K562 (cell line): ENCODE measurements at regions not wholly inside any gene's neighbourhood (a gene's known extent, or its start where the extent isn't known, plus 50 kb on each side); places are given as distances from the start of the nearest gene placed in this dataset.

Experiments
- ATAC-seq: fragments of 200-7000 bp; cut with Tn5 transposase; 3 replicates; pipeline ENCODE4 v1.9.1; 2020; ENCODE audit warnings: moderate library complexity
- BruUV-seq: library from RNA; stranded (reverse); fragments of 400-500 nt; replicated peaks from 2 replicates; lab custom pipeline; 2021; lab: Mats Ljungman, UMichigan
- CTCF ChIA-PET: fragments of 300-600 bp; formaldehyde crosslinking; extraction: SDS; loops from one replicate; lab custom pipeline; 2021; ENCODE audit warnings: low intra/inter-chr PET ratio; lab: Yijun Ruan, JAX
- POLR2A ChIA-PET: fragments of 300-600, 350-650 bp; sonication (Branson Sonifier 250); formaldehyde crosslinking; extraction: SDS; loops from one replicate; lab custom pipeline; 2021; ENCODE audit warnings: antibody characterized with exemption, inconsistent platforms; lab: Yijun Ruan, JAX
- DNase-seq, 4 experiments: peaks; one replicate each; pipeline versions ENCODE4 v3.0.0 to v3.0.0-alpha.2; 2011 to 2018; ENCODE audit warnings: low spot score in 3 of 4, mixed read lengths in 3 of 4; ENCODE audit errors: extremely low read depth in 1 of 4
- FAIRE-seq: peaks from 2 replicates; lab custom pipeline; 2011; peaks lifted over from hg19 to GRCh38; lab: Jason Lieb, UNC
- H2AFZ ChIP-seq: 2 replicates; pipeline ENCODE4 v1.6.0; 2011; ENCODE audit warnings: low read depth, low read length, control low read depth, inconsistent platforms
- H3K27ac ChIP-seq: fragments of 200-600 bp; 3 replicates; pipeline ENCODE4 v1.8.0; 2011; ENCODE audit warnings: low read depth, mild to moderate bottlenecking, control low read depth, inconsistent platforms, low read length, moderate library complexity, mixed read lengths; ENCODE audit errors: extremely low read depth
- H3K27me3 ChIP-seq, 2 experiments: fragments of 300-600 bp in 1 of 2; 2 replicates in 1 of 2; 3 replicates in 1 of 2; pipeline versions ENCODE4 v1.6.0 to v1.8.0; 2011; ENCODE audit warnings: inconsistent platforms in 2 of 2, low read length in 2 of 2, mild to moderate bottlenecking in 1 of 2, mixed read lengths in 1 of 2, moderate library complexity in 1 of 2; ENCODE audit not compliant: control insufficient read depth in 2 of 2, insufficient read depth in 2 of 2
- H3K36me3 ChIP-seq: fragments of 300-600 bp; 3 replicates; pipeline ENCODE4 v1.8.0; 2011; ENCODE audit warnings: mild to moderate bottlenecking, low read length, inconsistent platforms; ENCODE audit not compliant: control insufficient read depth, insufficient read depth
- H3K4me1 ChIP-seq, 2 experiments: fragments of 200-600 bp in 1 of 2; replicated peaks in 1 of 2; 2 replicates in 1 of 2; 3 replicates in 1 of 2; pipeline versions ENCODE4 v1.5.1 to v1.8.0; 2011; ENCODE audit warnings: inconsistent platforms in 2 of 2, low read length in 2 of 2, mild to moderate bottlenecking in 1 of 2, mixed read lengths in 1 of 2, moderate library complexity in 1 of 2; ENCODE audit not compliant: control insufficient read depth in 2 of 2, insufficient read depth in 2 of 2
- H3K4me2 ChIP-seq: 2 replicates; pipeline ENCODE4 v1.6.1; 2011; ENCODE audit warnings: low read length, control low read depth, inconsistent platforms, mixed read lengths; ENCODE audit not compliant: insufficient read depth
- H3K4me3 ChIP-seq: fragments of 200-600 bp; sonication (generic), shearing (Covaris generic); 2 replicates; pipeline ENCODE4 v1.5.1; 2016; ENCODE audit warnings: control low read depth, inconsistent platforms
- H3K79me2 ChIP-seq: fragments of 200-600 bp; 3 replicates; pipeline ENCODE4 v1.8.0; 2011; ENCODE audit warnings: low read length, inconsistent platforms; ENCODE audit not compliant: control insufficient read depth, insufficient read depth
- H3K9ac ChIP-seq, 2 experiments: 2 replicates each; pipeline versions ENCODE4 v1.6.0 to v1.6.1; 2011; ENCODE audit warnings: low read depth in 2 of 2, low read length in 2 of 2, control low read depth in 1 of 2, inconsistent platforms in 1 of 2, mild to moderate bottlenecking in 1 of 2, mixed read lengths in 1 of 2; ENCODE audit not compliant: insufficient read depth in 1 of 2
- H3K9me1 ChIP-seq: one replicate; pipeline ENCODE4 v1.6.0; 2011; ENCODE audit warnings: inconsistent platforms, mild to moderate bottlenecking, low read length, moderate library complexity; ENCODE audit not compliant: control insufficient read depth, insufficient read depth
- H3K9me3 ChIP-seq: replicated peaks from 2 replicates; pipeline ENCODE4 v1.5.1; 2011; ENCODE audit warnings: low read depth, low read length, inconsistent platforms; ENCODE audit not compliant: control insufficient read depth, insufficient read depth
- H4K20me1 ChIP-seq: replicated peaks from 2 replicates; pipeline ENCODE4 v1.6.1; 2011; ENCODE audit warnings: low read length, inconsistent platforms, mixed read lengths; ENCODE audit not compliant: control insufficient read depth, insufficient read depth
- BRCA1 ChIP-seq, 2 experiments: fragments of 450-650 bp in 1 of 2; sonication (generic) in 1 of 2; formaldehyde crosslinking in 1 of 2; IDR thresholded peaks; 2 replicates each; pipeline versions ENCODE4 v1.5.0 to v1.6.1; 2017 to 2020; ENCODE audit warnings: mild to moderate bottlenecking in 1 of 2, missing genetic modification reagents in 1 of 2
- BRD9 ChIP-seq: fragments of 450-650 bp; IDR thresholded peaks from 2 replicates; pipeline ENCODE4 v1.6.1; 2018; ENCODE audit warnings: low read depth; ENCODE audit not compliant: partially characterized antibody
- CAMTA2 ChIP-seq: fragments of 250-450 bp; sonication (Bioruptor Pico); conservative IDR thresholded peaks from 2 replicates; pipeline ENCODE4 v1.5.1; 2022
- E2F3 ChIP-seq: fragments of 250-450 bp; sonication (Bioruptor Pico); IDR thresholded peaks from 2 replicates; pipeline ENCODE4 v1.4.0; 2020; ENCODE audit warnings: mild to moderate bottlenecking
- FOXK1 ChIP-seq: sonication (generic); formaldehyde crosslinking; IDR thresholded peaks from 2 replicates; pipeline ENCODE4 v1.8.0; 2022; ENCODE audit warnings: missing genetic modification reagents, mild to moderate bottlenecking, borderline replicate concordance
- HSF4 ChIP-seq: fragments of 250-450 bp; sonication (Bioruptor Pico); IDR thresholded peaks from 2 replicates; pipeline ENCODE4 v2.1.2; 2022; ENCODE audit warnings: mild to moderate bottlenecking, moderate library complexity, borderline replicate concordance
- NCOR1 ChIP-seq: fragments of 450-650 bp; IDR thresholded peaks from 2 replicates; pipeline ENCODE4 v1.6.1; 2016; ENCODE audit warnings: mild to moderate bottlenecking, moderate library complexity
- PHF20 ChIP-seq: fragments of 450-650 bp; IDR thresholded peaks from 2 replicates; pipeline ENCODE4 v1.6.1; 2018; ENCODE audit not compliant: partially characterized antibody
- PRMT5 ChIP-seq: sonication (generic); formaldehyde crosslinking; IDR thresholded peaks from 2 replicates; pipeline ENCODE4 v1.5.0; 2020; ENCODE audit warnings: missing genetic modification reagents
- SMAD4 ChIP-seq: fragments of 250-450 bp; sonication (Bioruptor Pico); conservative IDR thresholded peaks from 2 replicates; pipeline ENCODE4 v1.8.0; 2021; ENCODE audit warnings: inconsistent platforms, mild to moderate bottlenecking, moderate library complexity
- ZNF639 ChIP-seq, 2 experiments: fragments of 200-800 bp in 1 of 2; sonication (Bioruptor generic) in 1 of 2; sonication (generic) in 1 of 2; formaldehyde crosslinking in 1 of 2; IDR thresholded peaks in 1 of 2; conservative IDR thresholded peaks in 1 of 2; 2 replicates each; pipeline versions ENCODE4 v1.5.0 to v1.6.1; 2016 to 2020; ENCODE audit warnings: missing compliant biosample characterization in 1 of 2, missing genetic modification characterization in 1 of 2, missing genetic modification reagents in 1 of 2
- ZNF780A ChIP-seq: fragments of 250-450 bp; sonication (Bioruptor Pico); IDR thresholded peaks from 2 replicates; pipeline ENCODE4 v1.5.0; 2021; ENCODE audit warnings: mild to moderate bottlenecking
- WGBS: fragments of 100-300 bp; shearing (Covaris generic); methylation state at CpG from one replicate; pipeline ENCODE4 v1.1.6; 2016; ENCODE audit warnings: low coverage, mixed read lengths; ENCODE audit not compliant: insufficient coverage; ENCODE audit errors: missing lambda C conversion rate; 5-methylcytosine and 5-hydroxymethylcytosine counted together
- in situ Hi-C: fragments of 300-500 bp; cut with MboI; formaldehyde crosslinking; loops from 4 replicates; pipeline ENCODE4 v1.15.0; 2018; ENCODE audit warnings: inconsistent platforms, mixed read lengths
- intact Hi-C: fragments of 100-400 bp; cut with micrococcal nuclease; formaldehyde crosslinking; loops from 2 replicates; pipeline ENCODE4 v1.14.2; 2022
- TF ChIP-seq, protein P1 (sequence below): fragments of 450-650 bp; IDR thresholded peaks from 2 replicates; pipeline ENCODE4 v1.6.1; 2018; ENCODE audit warnings: mild to moderate bottlenecking, low read depth; ENCODE audit not compliant: partially characterized antibody
- TF ChIP-seq, protein P2 (sequence below): fragments of 450-650 bp; IDR thresholded peaks from one replicate; pipeline ENCODE4 v1.6.1; 2018; ENCODE audit warnings: mild to moderate bottlenecking, moderate library complexity; ENCODE audit not compliant: partially characterized antibody
- TF ChIP-seq, protein P3 (sequence below): sonication (generic); formaldehyde crosslinking; IDR thresholded peaks from 2 replicates; pipeline ENCODE4 v1.8.1; 2023; ENCODE audit warnings: mild to moderate bottlenecking, missing genetic modification reagents

- no peak for FAIRE-seq
- no peaks in the 10 kb centered on the region for H3K36me3 ChIP-seq
- in situ Hi-C loops = no loop called here
- no peaks in the 10 kb centered on the region for H3K4me1 ChIP-seq
- TF ChIP-seq FOXK1 (CRISPR knock-in tag) = no peak
- no peak for TF ChIP-seq PRMT5
- TF ChIP-seq, protein P1, sequence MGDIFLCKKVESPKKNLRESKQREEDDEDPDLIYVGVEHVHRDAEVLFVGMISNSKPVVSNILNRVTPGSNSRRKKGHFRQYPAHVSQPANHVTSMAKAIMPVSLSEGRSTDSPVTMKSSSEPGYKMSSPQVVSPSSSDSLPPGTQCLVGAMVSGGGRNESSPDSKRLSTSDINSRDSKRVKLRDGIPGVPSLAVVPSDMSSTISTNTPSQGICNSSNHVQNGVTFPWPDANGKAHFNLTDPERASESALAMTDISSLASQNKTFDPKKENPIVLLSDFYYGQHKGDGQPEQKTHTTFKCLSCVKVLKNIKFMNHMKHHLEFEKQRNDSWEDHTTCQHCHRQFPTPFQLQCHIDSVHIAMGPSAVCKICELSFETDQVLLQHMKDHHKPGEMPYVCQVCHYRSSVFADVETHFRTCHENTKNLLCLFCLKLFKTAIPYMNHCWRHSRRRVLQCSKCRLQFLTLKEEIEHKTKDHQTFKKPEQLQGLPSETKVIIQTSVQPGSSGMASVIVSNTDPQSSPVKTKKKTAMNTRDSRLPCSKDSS = no peak
- TF ChIP-seq ZNF639 (CRISPR knock-in tag; conservative IDR thresholded peaks at IDR 0.05 in 1 of 2, IDR thresholded peaks at IDR 0.05 in 1 of 2) = no peak
- TF ChIP-seq HSF4 (CRISPR knock-in tag) = no peak
- no peak for TF ChIP-seq ZNF780A (CRISPR knock-in tag)
- TF ChIP-seq, protein P2, sequence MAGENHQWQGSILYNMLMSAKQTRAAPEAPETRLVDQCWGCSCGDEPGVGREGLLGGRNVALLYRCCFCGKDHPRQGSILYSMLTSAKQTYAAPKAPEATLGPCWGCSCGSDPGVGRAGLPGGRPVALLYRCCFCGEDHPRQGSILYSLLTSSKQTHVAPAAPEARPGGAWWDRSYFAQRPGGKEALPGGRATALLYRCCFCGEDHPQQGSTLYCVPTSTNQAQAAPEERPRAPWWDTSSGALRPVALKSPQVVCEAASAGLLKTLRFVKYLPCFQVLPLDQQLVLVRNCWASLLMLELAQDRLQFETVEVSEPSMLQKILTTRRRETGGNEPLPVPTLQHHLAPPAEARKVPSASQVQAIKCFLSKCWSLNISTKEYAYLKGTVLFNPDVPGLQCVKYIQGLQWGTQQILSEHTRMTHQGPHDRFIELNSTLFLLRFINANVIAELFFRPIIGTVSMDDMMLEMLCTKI = no peak
- TF ChIP-seq, protein P3, sequence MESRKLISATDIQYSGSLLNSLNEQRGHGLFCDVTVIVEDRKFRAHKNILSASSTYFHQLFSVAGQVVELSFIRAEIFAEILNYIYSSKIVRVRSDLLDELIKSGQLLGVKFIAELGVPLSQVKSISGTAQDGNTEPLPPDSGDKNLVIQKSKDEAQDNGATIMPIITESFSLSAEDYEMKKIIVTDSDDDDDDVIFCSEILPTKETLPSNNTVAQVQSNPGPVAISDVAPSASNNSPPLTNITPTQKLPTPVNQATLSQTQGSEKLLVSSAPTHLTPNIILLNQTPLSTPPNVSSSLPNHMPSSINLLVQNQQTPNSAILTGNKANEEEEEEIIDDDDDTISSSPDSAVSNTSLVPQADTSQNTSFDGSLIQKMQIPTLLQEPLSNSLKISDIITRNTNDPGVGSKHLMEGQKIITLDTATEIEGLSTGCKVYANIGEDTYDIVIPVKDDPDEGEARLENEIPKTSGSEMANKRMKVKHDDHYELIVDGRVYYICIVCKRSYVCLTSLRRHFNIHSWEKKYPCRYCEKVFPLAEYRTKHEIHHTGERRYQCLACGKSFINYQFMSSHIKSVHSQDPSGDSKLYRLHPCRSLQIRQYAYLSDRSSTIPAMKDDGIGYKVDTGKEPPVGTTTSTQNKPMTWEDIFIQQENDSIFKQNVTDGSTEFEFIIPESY (CRISPR knock-in tag) = no peak
- no peak for TF ChIP-seq BRCA1 (IDR thresholded peaks at IDR 0.05)
- no peak for TF ChIP-seq BRCA1 (CRISPR knock-in tag; IDR thresholded peaks at IDR 0.05)
- TF ChIP-seq SMAD4 (CRISPR knock-in tag) = no peak
- TF ChIP-seq CAMTA2 = no peak
- no peak for TF ChIP-seq BRD9
- TF ChIP-seq NCOR1 = no peak
- no peak for TF ChIP-seq E2F3 (CRISPR knock-in tag)
- TF ChIP-seq PHF20 = no peak
- TF ChIP-seq, all 486 proteins: peak for 0
- Histone ChIP-seq H2AFZ (no peak overlapping the region), H3K9me3 (no peaks in the 10 kb centered on the region), H3K79me2 (no peaks in the 10 kb centered on the region), H3K4me2 (no peak overlapping the region), H3K4me3 (no peak overlapping the region), H4K20me1 (no peaks in the 10 kb centered on the region), H3K27me3 (no peaks in the 10 kb centered on the region), H3K9ac (no peak overlapping the region), H3K9me1 (no peaks in the 10 kb centered on the region), H3K27ac (no peak overlapping the region)
- POLR2A ChIA-PET = no interaction called here
- WGBS = 4% methylated on average over 3 of the region's 3 CpGs
- CTCF ChIA-PET = no interaction called here
- ATAC-seq = no peak
- no TSS peak for BruUV-seq
- intact Hi-C loops = no loop called here
- DNase-seq = no peak
Measured at GRCh38 chr11:82546661-82547557, 186.8 kb downstream of the FAM181B start.
